ENCODE measurements at regions not wholly inside any gene's neighbourhood (a gene's known extent, or its start where the extent isn't known, plus 50 kb on each side); places are given as distances from the start of the nearest gene placed in this dataset.

GRCh38 chr9:32918628-32919027 is 82.8 kb downstream of the APTX start:
- TF ChIP-seq EZH2 (IDR thresholded peaks at IDR 0.05; ENCODE audit: low read depth, unreplicated experiment) (no peak), CREB1 (CRISPR knock-in tag; IDR thresholded peaks at IDR 0.05; ENCODE audit: low read depth) (no peak), CTCF (conservative IDR thresholded peaks at IDR 0.05; ENCODE audit: low read depth in 2 of 2) (no peak), ETS1 (IDR thresholded peaks at IDR 0.05) (no peak), REST (IDR thresholded peaks at IDR 0.05; ENCODE audit: unreplicated experiment) (no peak), POLR2AphosphoS5 (IDR thresholded peaks at IDR 0.05; ENCODE audit: low read depth) (no peak), EZH2phosphoT487 (IDR thresholded peaks at IDR 0.05; ENCODE audit: unreplicated experiment) (no peak), JUNB (IDR thresholded peaks at IDR 0.05; ENCODE audit: unreplicated experiment) (no peak), ZNF462 (CRISPR knock-in tag; IDR thresholded peaks at IDR 0.05) (no peak), ZNF114 (CRISPR knock-in tag; IDR thresholded peaks at IDR 0.05) (no peak), STAT1 (IDR thresholded peaks at IDR 0.05; ENCODE audit: unreplicated experiment) (no peak), ZNF331 (CRISPR knock-in tag; IDR thresholded peaks at IDR 0.05; ENCODE audit: low read depth) (no peak)

All from GM23338 (cell line).